OCI-LY3 (cell line): ENCODE measurements at regions not wholly inside any gene's neighbourhood (a gene's known extent, or its start where the extent isn't known, plus 50 kb on each side); places are given as distances from the start of the nearest gene placed in this dataset.

ENCODE experiments used
- EZH2phosphoT487 ChIP-seq: fragments of 200-600 bp; shearing (Covaris generic); IDR thresholded peaks from 2 replicates; pipeline ENCODE4 v1.6.1; 2018; ENCODE audit warnings: antibody characterized with exemption, mixed run types, low read depth
- TF ChIP-seq, protein P1 (sequence below): fragments of 200-600, 300-600 bp; sonication (generic); IDR thresholded peaks from 2 replicates; pipeline ENCODE4 v1.5.1; 2014; ENCODE audit warnings: antibody characterized with exemption, low read length, low read depth

- TF ChIP-seq, protein P1, sequence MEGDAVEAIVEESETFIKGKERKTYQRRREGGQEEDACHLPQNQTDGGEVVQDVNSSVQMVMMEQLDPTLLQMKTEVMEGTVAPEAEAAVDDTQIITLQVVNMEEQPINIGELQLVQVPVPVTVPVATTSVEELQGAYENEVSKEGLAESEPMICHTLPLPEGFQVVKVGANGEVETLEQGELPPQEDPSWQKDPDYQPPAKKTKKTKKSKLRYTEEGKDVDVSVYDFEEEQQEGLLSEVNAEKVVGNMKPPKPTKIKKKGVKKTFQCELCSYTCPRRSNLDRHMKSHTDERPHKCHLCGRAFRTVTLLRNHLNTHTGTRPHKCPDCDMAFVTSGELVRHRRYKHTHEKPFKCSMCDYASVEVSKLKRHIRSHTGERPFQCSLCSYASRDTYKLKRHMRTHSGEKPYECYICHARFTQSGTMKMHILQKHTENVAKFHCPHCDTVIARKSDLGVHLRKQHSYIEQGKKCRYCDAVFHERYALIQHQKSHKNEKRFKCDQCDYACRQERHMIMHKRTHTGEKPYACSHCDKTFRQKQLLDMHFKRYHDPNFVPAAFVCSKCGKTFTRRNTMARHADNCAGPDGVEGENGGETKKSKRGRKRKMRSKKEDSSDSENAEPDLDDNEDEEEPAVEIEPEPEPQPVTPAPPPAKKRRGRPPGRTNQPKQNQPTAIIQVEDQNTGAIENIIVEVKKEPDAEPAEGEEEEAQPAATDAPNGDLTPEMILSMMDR = no peak
- no peak for TF ChIP-seq EZH2phosphoT487
Observed at GRCh38 chr2:56068746-56069145, 115.0 kb upstream of the CCDC85A start.
